Subcutaneous abdominal adipose tissue (tissue), 5 donors: ENCODE measurements at regions not wholly inside any gene's neighbourhood (a gene's known extent, or its start where the extent isn't known, plus 50 kb on each side); places are given as distances from the start of the nearest gene placed in this dataset.

Source experiments
- H3K27ac ChIP-seq: one replicate; pipeline ENCODE4 v1.7.0; 2013; ENCODE audit warnings: low read depth, mild to moderate bottlenecking, inconsistent platforms, low read length, moderate library complexity
- H3K27me3 ChIP-seq, 5 donors: one replicate each; pipeline ENCODE4 v1.7.0; 2013; ENCODE audit warnings: low read length in 5 of 5, inconsistent platforms in 1 of 5; ENCODE audit not compliant: control insufficient read depth in 5 of 5, insufficient read depth in 4 of 5
- H3K36me3 ChIP-seq, 5 donors: one replicate each; pipeline ENCODE4 v1.7.0; 2013; ENCODE audit warnings: low read length in 5 of 5; ENCODE audit not compliant: control insufficient read depth in 5 of 5, insufficient read depth in 5 of 5
- H3K4me1 ChIP-seq, 5 donors: one replicate each; pipeline ENCODE4 v1.7.0; 2013; ENCODE audit warnings: low read length in 5 of 5, mild to moderate bottlenecking in 3 of 5, moderate library complexity in 1 of 5; ENCODE audit not compliant: control insufficient read depth in 5 of 5, insufficient read depth in 5 of 5
- H3K4me3 ChIP-seq, 5 donors: one replicate each; pipeline ENCODE4 v1.7.0; 2013; ENCODE audit warnings: low read length in 5 of 5, low read depth in 1 of 5
- H3K9ac ChIP-seq, 5 donors: one replicate each; pipeline ENCODE4 v1.7.0; 2013; ENCODE audit warnings: low read length in 5 of 5, mild to moderate bottlenecking in 4 of 5, moderate library complexity in 3 of 5
- H3K9me3 ChIP-seq, 5 donors: one replicate each; pipeline ENCODE4 v1.7.0; 2013; ENCODE audit warnings: low read length in 5 of 5; ENCODE audit not compliant: control insufficient read depth in 5 of 5
- donor health status: healthy.
- donor health status: healthy.
- donor health status: healthy.
- donor health status: healthy.
- donor health status: healthy.

GRCh38 chr10:57468894-57469432, 798.7 kb downstream of the IPMK start:
- Histone ChIP-seq H3K4me1 (no peaks in the 10 kb centered on the region), H3K9ac (no peak overlapping the region), H3K9me3 (no peaks in the 10 kb centered on the region), H3K27me3 (no peaks in the 10 kb centered on the region), H3K27ac (no peak overlapping the region), H3K4me3 (no peak overlapping the region), H3K36me3 (no peaks in the 10 kb centered on the region)

- Histone ChIP-seq H3K27ac (no peak overlapping the region), H3K4me1 (no peaks in the 10 kb centered on the region), H3K4me3 (no peak overlapping the region), H3K36me3 (no peaks in the 10 kb centered on the region), H3K9ac (no peak overlapping the region), H3K9me3 (no peaks in the 10 kb centered on the region), H3K27me3 (no peaks in the 10 kb centered on the region)
Measured at GRCh38 chr10:57465155-57465554, 802.5 kb downstream of the IPMK start.

GRCh38 chr10:57460540-57460939, 807.2 kb downstream of the IPMK start:
- no peaks in the 10 kb centered on the region for H3K36me3 ChIP-seq
- H3K9me3 ChIP-seq = no peaks in the 10 kb centered on the region
- H3K4me1 ChIP-seq = no peaks in the 10 kb centered on the region
- H3K9ac ChIP-seq = no peak overlapping the region
- no peak overlapping the region for H3K4me3 ChIP-seq
- no peaks in the 10 kb centered on the region for H3K27me3 ChIP-seq
- H3K27ac ChIP-seq = no peak overlapping the region

GRCh38 chr10:57457972-57458512, 809.7 kb downstream of the IPMK start:
- Histone ChIP-seq H3K9me3 (no peaks in the 10 kb centered on the region), H3K27ac (no peak overlapping the region), H3K9ac (no peak overlapping the region), H3K36me3 (no peaks in the 10 kb centered on the region), H3K27me3 (no peaks in the 10 kb centered on the region), H3K4me1 (no peaks in the 10 kb centered on the region), H3K4me3 (no peak overlapping the region)

- Histone ChIP-seq H3K36me3 (no peaks in the 10 kb centered on the region), H3K4me3 (no peak overlapping the region), H3K27me3 (no peaks in the 10 kb centered on the region), H3K9me3 (no peaks in the 10 kb centered on the region), H3K27ac (no peak overlapping the region), H3K9ac (no peak overlapping the region), H3K4me1 (no peaks in the 10 kb centered on the region)
Measured at GRCh38 chr10:57430376-57430775, 837.3 kb downstream of the IPMK start.

- Histone ChIP-seq H3K4me1 (no peaks in the 10 kb centered on the region), H3K27ac (no peak overlapping the region), H3K27me3 (no peaks in the 10 kb centered on the region), H3K9ac (no peak overlapping the region), H3K36me3 (no peaks in the 10 kb centered on the region), H3K4me3 (no peak overlapping the region), H3K9me3 (no peaks in the 10 kb centered on the region)
Measured at GRCh38 chr10:57420881-57421280, 846.8 kb downstream of the IPMK start.

- Histone ChIP-seq H3K27me3 (no peaks in the 10 kb centered on the region), H3K9me3 (no peaks in the 10 kb centered on the region), H3K4me3 (no peak overlapping the region), H3K27ac (no peak overlapping the region), H3K9ac (no peak overlapping the region), H3K4me1 (no peaks in the 10 kb centered on the region), H3K36me3 (no peaks in the 10 kb centered on the region)
Measured at GRCh38 chr10:57418476-57418875, 849.2 kb downstream of the IPMK start.

GRCh38 chr10:57395923-57396322, 871.8 kb downstream of the IPMK start:
- Histone ChIP-seq H3K27me3 (no peaks in the 10 kb centered on the region), H3K36me3 (no peaks in the 10 kb centered on the region), H3K4me3 (no peak overlapping the region), H3K9ac (no peak overlapping the region), H3K9me3 (no peaks in the 10 kb centered on the region), H3K4me1 (no peaks in the 10 kb centered on the region), H3K27ac (no peak overlapping the region)

- no peak overlapping the region for H3K27ac ChIP-seq
- H3K4me3 ChIP-seq = no peak overlapping the region
- no peak overlapping the region for H3K9ac ChIP-seq
- H3K4me1 ChIP-seq = no peaks in the 10 kb centered on the region
- no peaks in the 10 kb centered on the region for H3K9me3 ChIP-seq
- no peaks in the 10 kb centered on the region for H3K36me3 ChIP-seq
- no peaks in the 10 kb centered on the region for H3K27me3 ChIP-seq
Measured at GRCh38 chr10:57367412-57367811, 900.3 kb downstream of the IPMK start.

- no peak overlapping the region for H3K9ac ChIP-seq
- H3K27ac ChIP-seq = no peak overlapping the region
- H3K9me3 ChIP-seq = no peaks in the 10 kb centered on the region
- H3K4me1 ChIP-seq = no peaks in the 10 kb centered on the region
- H3K27me3 ChIP-seq = no peaks in the 10 kb centered on the region
- H3K36me3 ChIP-seq = no peaks in the 10 kb centered on the region
- no peak overlapping the region for H3K4me3 ChIP-seq
Measured at GRCh38 chr10:57362811-57363210, 904.9 kb downstream of the IPMK start.
